H7 (cell line): ENCODE measurements at regions not wholly inside any gene's neighbourhood (a gene's known extent, or its start where the extent isn't known, plus 50 kb on each side); places are given as distances from the start of the nearest gene placed in this dataset.
"Not testable (repeated sequence)": the region's sequence is repeated elsewhere in the genome, so short reads cannot be mapped to it uniquely, and the experiment has no call there.

Experiments
- DNase-seq: peaks from one replicate; pipeline ENCODE4 v3.0.0; 2012
- H3K27me3 ChIP-seq: 2 replicates; pipeline ENCODE4 v1.6.0; 2011; ENCODE audit warnings: mild to moderate bottlenecking, low read length; ENCODE audit not compliant: control insufficient read depth, insufficient read depth
- H3K36me3 ChIP-seq: replicated peaks from 2 replicates; pipeline ENCODE4 v1.5.1; 2011; ENCODE audit warnings: low read length; ENCODE audit not compliant: control insufficient read depth, insufficient read depth
- H3K4me3 ChIP-seq: 2 replicates; pipeline ENCODE4 v1.5.1; 2011; ENCODE audit warnings: low read depth, mild to moderate bottlenecking, control low read depth, low read length, moderate library complexity; ENCODE audit not compliant: insufficient read depth

- no peak for DNase-seq
- Histone ChIP-seq H3K4me3 (no peak overlapping the region), H3K27me3 (no peaks in the 10 kb centered on the region), H3K36me3 (no peaks in the 10 kb centered on the region)
These were observed 245.2 kb downstream of the PLOD2 start for GRCh38 chr3:145915787-145916186.

- DNase-seq, H3K27me3 ChIP-seq, H3K36me3 ChIP-seq, H3K4me3 ChIP-seq: not testable (repeated sequence)
These were observed 233.2 kb downstream of the PLOD2 start for GRCh38 chr3:145927736-145928135.

GRCh38 chr3:145936971-145937370 lies 224.0 kb downstream of the PLOD2 start:
- no peak overlapping the region for H3K4me3 ChIP-seq
- no peak for DNase-seq
- no peaks in the 10 kb centered on the region for H3K27me3 ChIP-seq
- no peaks in the 10 kb centered on the region for H3K36me3 ChIP-seq

- H3K4me3 ChIP-seq: no peak overlapping the region
- H3K36me3 ChIP-seq: no peaks in the 10 kb centered on the region
- DNase-seq: no peak
These were observed 221.6 kb downstream of the PLOD2 start for GRCh38 chr3:145939431-145939830.

GRCh38 chr3:145942052-145942451 lies 218.9 kb downstream of the PLOD2 start:
- H3K36me3 ChIP-seq: no peaks in the 10 kb centered on the region
- DNase-seq: no peak
- H3K27me3 ChIP-seq: no peaks in the 10 kb centered on the region
- H3K4me3 ChIP-seq: no peak overlapping the region

More at GRCh38 chr3:145939431-145939830, 221.6 kb downstream of the PLOD2 start:
- no peaks in the 10 kb centered on the region for H3K27me3 ChIP-seq

GRCh38 chr3:145943952-145944351 lies 217.0 kb downstream of the PLOD2 start:
- Histone ChIP-seq H3K27me3 (no peaks in the 10 kb centered on the region), H3K4me3 (no peak overlapping the region), H3K36me3 (no peaks in the 10 kb centered on the region)
- no peak for DNase-seq

GRCh38 chr3:145951441-145951840 lies 209.5 kb downstream of the PLOD2 start:
- DNase-seq: no peak
- Histone ChIP-seq H3K4me3 (no peak overlapping the region), H3K27me3 (no peaks in the 10 kb centered on the region), H3K36me3 (no peaks in the 10 kb centered on the region)

GRCh38 chr3:145952536-145952935 lies 208.4 kb downstream of the PLOD2 start:
- Histone ChIP-seq H3K4me3 (no peak overlapping the region), H3K36me3 (no peaks in the 10 kb centered on the region), H3K27me3 (no peaks in the 10 kb centered on the region)
- no peak for DNase-seq

- no peak for DNase-seq
- Histone ChIP-seq H3K36me3 (no peaks in the 10 kb centered on the region), H3K4me3 (no peak overlapping the region), H3K27me3 (no peaks in the 10 kb centered on the region)
These were observed 207.7 kb downstream of the PLOD2 start for GRCh38 chr3:145953316-145953715.

- no peak overlapping the region for H3K4me3 ChIP-seq
- H3K27me3 ChIP-seq: no peaks in the 10 kb centered on the region; the same call in 1 of the 2 replicates
- no peak for DNase-seq
- no peaks in the 10 kb centered on the region for H3K36me3 ChIP-seq
These were observed 201.4 kb downstream of the PLOD2 start for GRCh38 chr3:145959457-145960088.

GRCh38 chr3:145963111-145963510 lies 197.9 kb downstream of the PLOD2 start:
- no peaks in the 10 kb centered on the region for H3K36me3 ChIP-seq
- no peaks in the 10 kb centered on the region; the same call in 1 of the 2 replicates for H3K27me3 ChIP-seq
- no peak for DNase-seq
- no peak overlapping the region for H3K4me3 ChIP-seq

GRCh38 chr3:145967043-145967442 lies 193.9 kb downstream of the PLOD2 start:
- DNase-seq: no peak
- no peaks in the 10 kb centered on the region for H3K27me3 ChIP-seq
- H3K4me3 ChIP-seq: no peak overlapping the region

GRCh38 chr3:145971186-145971585 lies 189.8 kb downstream of the PLOD2 start:
- no peaks in the 10 kb centered on the region for H3K36me3 ChIP-seq
- H3K4me3 ChIP-seq: no peak overlapping the region
- no peak for DNase-seq
- H3K27me3 ChIP-seq: no peaks in the 10 kb centered on the region

More at GRCh38 chr3:145967043-145967442, 193.9 kb downstream of the PLOD2 start:
- no peaks in the 10 kb centered on the region for H3K36me3 ChIP-seq

- Histone ChIP-seq H3K27me3 (no peaks in the 10 kb centered on the region), H3K4me3 (no peak overlapping the region), H3K36me3 (no peaks in the 10 kb centered on the region)
- no peak for DNase-seq
These were observed 188.1 kb downstream of the PLOD2 start for GRCh38 chr3:145972851-145973250.

- no peak for DNase-seq
- no peaks in the 10 kb centered on the region for H3K36me3 ChIP-seq
- no peak overlapping the region for H3K4me3 ChIP-seq
- no peaks in the 10 kb centered on the region for H3K27me3 ChIP-seq
These were observed 179.9 kb downstream of the PLOD2 start for GRCh38 chr3:145981056-145981455.

GRCh38 chr3:145983101-145983500 lies 177.9 kb downstream of the PLOD2 start:
- DNase-seq: no peak

More at GRCh38 chr3:145983101-145983500, 177.9 kb downstream of the PLOD2 start:
- Histone ChIP-seq H3K27me3 (no peaks in the 10 kb centered on the region), H3K36me3 (no peaks in the 10 kb centered on the region), H3K4me3 (no peak overlapping the region)
